T-helper 17 cell (primary cell): ENCODE measurements at regions not wholly inside any gene's neighbourhood (a gene's known extent, or its start where the extent isn't known, plus 50 kb on each side); places are given as distances from the start of the nearest gene placed in this dataset.

Experiments used
- ATAC-seq: fragments of 150-1000 bp; cut with Tn5 transposase; 2 replicates; pipeline ENCODE4 v1.10.0; 2021; ENCODE audit warnings: mild to moderate bottlenecking, moderate library complexity
- DNase-seq, 3 donors: peaks; one replicate each; pipeline versions ENCODE4 v3.0.0 to v3.0.0-alpha.2; 2020 to 2021
- H3K9me3 ChIP-seq: one replicate; pipeline ENCODE4 v1.7.0; 2013; ENCODE audit warnings: low read length, mild to moderate bottlenecking; ENCODE audit not compliant: control insufficient read depth, poor library complexity, severe bottlenecking
- H3K27ac Mint-ChIP-seq: one replicate; pipeline ENCODE4 v1.8.0; 2022; ENCODE audit warnings: mild to moderate bottlenecking, moderate library complexity, mixed read lengths
- H3K27me3 Mint-ChIP-seq: one replicate; pipeline ENCODE4 v1.8.0; 2022; ENCODE audit warnings: mixed read lengths
- H3K36me3 Mint-ChIP-seq: one replicate; pipeline ENCODE4 v1.8.0; 2022; ENCODE audit warnings: low read depth, mixed read lengths
- H3K4me1 Mint-ChIP-seq: one replicate; pipeline ENCODE4 v1.8.0; 2022; ENCODE audit warnings: mild to moderate bottlenecking, mixed read lengths
- H3K4me3 Mint-ChIP-seq: one replicate; pipeline ENCODE4 v1.8.0; 2022; ENCODE audit warnings: mild to moderate bottlenecking, moderate library complexity, mixed read lengths

DNA sequence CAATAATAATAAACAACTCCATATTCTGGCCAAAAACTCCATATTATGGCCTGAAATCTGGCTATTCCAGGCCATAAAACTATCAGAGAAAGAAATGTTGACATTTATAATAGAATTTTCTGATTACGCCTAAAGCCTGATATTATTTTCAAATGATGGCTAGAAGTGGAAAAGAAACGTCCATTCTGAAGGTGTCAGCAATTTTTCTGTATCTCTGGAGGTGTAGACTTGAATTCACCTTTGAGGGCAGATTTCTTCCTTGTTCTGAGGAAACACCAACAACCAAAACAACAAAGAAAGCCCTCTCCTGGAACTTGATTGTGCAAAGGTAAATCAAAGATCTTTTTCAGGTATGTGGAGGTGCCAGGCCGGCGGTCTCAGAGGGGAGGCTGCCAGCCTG is 390.7 kb downstream of the DMAC1 start:
- Mint-ChIP-seq H3K27me3 (peaks cover 36% of the 10 kb centered on the region), H3K4me1 (no peaks in the 10 kb centered on the region), H3K36me3 (no peaks in the 10 kb centered on the region), H3K27ac (no peak overlapping the region), H3K4me3 (no peak overlapping the region)
- no peak for ATAC-seq
- no peaks in the 10 kb centered on the region for H3K9me3 ChIP-seq
- no peak for DNase-seq

DNA sequence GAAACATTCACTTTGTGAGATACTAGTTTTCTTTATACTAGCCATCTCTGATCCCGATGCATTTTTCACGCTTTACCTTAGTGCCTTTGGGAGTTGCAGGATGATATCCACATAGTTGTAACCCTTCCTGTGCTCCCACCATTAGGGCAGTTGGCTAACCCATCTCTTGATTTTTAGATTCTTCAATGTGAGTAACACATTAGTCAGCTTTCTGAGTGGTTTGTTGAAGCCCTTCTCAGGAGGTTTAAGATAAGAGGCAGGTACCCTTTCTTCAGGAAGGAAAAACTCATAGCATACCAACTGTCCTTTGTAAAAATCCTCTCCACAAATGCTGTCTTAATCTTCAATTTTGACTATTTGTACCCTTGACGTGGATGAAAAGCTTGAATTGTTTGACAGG is 392.3 kb downstream of the DMAC1 start:
- peaks cover 40% of the 10 kb centered on the region for H3K27me3 Mint-ChIP-seq
- no peaks in the 10 kb centered on the region for H3K4me1 Mint-ChIP-seq
- no peak overlapping the region for H3K27ac Mint-ChIP-seq
- DNase-seq, result no peak
- H3K9me3 ChIP-seq, result no peaks in the 10 kb centered on the region
- no peaks in the 10 kb centered on the region for H3K36me3 Mint-ChIP-seq
- H3K4me3 Mint-ChIP-seq, result no peak overlapping the region
- ATAC-seq, result no peak

DNA sequence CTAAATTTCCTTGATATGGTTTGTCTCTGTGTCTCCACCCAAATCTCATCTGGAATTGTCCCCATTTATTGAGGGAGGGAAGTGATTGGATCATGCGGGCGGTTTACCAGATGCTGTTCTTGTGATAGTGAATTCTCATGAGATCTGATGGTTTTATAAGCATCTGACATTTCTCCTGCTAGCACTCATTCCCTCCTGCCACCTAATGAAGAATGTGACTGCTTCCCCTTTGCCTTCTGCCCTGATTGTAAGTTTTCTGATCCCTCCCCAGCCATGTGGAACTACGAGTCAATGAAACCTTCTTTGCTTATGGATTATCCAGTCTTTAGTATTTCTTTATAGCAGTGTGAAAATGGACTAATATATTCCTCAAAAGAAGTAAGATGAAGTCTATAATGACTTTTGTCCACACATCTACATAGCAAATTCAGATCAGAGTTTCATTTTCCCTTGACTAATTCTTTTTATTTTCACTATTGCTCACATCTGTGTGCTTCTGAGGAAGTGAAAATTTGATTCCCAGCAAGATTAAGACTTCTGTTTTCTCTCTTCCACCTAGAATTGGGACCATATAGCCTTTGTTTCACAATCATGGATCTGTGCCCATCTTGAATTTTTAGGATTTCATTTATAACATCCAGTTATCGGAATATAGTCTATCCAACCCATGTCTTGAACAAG is 393.5 kb downstream of the DMAC1 start:
- no peak overlapping the region for H3K27ac Mint-ChIP-seq
- no peak overlapping the region for H3K4me3 Mint-ChIP-seq
- no peak for ATAC-seq
- peaks cover 2% of the 10 kb centered on the region for H3K4me1 Mint-ChIP-seq
- no peaks in the 10 kb centered on the region for H3K9me3 ChIP-seq
- H3K36me3 Mint-ChIP-seq, result no peaks in the 10 kb centered on the region
- DNase-seq, result no peak
- H3K27me3 Mint-ChIP-seq, result peaks cover 51% of the 10 kb centered on the region

DNA sequence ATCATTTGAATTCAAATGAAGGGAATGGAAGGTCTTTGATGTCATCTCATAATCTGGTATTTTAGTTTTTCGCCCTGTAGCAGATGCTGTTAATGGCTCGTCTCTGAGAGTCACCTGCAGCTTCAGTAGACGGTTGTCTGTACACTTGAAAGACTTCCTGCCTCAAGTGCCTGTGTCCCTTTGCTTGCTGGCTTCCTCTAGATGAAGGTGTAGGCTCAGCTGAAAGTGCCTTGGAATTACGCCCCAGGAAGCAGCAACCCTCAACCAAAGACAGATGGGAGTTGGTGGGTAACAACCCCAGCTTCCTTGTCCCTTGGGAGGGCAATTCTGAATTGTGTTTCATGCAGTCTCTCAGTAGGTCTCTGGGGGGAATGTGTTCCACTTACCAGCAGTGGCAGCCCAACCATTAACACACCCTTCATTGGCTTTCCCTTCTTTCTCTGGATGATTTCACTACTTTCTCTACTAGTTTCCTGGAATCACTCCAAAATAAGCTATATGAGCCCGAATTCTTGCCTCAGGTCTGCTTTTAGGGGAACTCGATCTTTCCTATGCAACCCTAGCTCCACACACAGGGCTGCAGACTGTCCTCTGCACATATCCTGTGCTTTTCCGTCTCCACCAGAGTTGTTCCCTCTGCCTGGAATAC is 395.6 kb downstream of the DMAC1 start:
- H3K27me3 Mint-ChIP-seq, result peaks cover 60% of the 10 kb centered on the region
- H3K4me1 Mint-ChIP-seq, result peaks cover 2% of the 10 kb centered on the region
- no peaks in the 10 kb centered on the region for H3K36me3 Mint-ChIP-seq
- no peaks in the 10 kb centered on the region for H3K9me3 ChIP-seq
- DNase-seq (no peak), ATAC-seq (no peak)
- peak overlapping the region; percentile 71 for H3K27ac Mint-ChIP-seq
- no peak overlapping the region for H3K4me3 Mint-ChIP-seq

DNA sequence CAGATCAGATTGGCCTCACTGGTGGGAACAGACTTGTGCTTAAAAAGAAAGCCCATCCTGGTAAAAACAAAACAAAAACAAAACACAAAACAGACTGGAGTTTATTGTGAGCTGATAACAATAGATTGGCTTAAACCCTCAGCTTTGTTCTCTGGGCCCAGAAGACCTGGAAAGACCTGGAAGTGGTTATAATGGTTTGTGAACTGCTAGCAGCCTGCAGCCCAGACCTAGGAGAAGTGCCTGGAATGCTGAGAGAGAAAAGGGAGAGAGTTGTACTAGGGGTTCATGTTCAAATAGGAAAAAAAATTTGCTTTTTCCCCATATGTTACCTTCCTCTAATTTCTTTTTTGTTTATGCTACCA is 396.6 kb downstream of the DMAC1 start:
- no peak for DNase-seq
- Mint-ChIP-seq H3K27me3 (peaks cover 60% of the 10 kb centered on the region), H3K36me3 (no peaks in the 10 kb centered on the region), H3K27ac (no peak overlapping the region), H3K4me3 (no peak overlapping the region), H3K4me1 (peaks cover 2% of the 10 kb centered on the region)
- H3K9me3 ChIP-seq, result no peaks in the 10 kb centered on the region
- no peak for ATAC-seq

DNA sequence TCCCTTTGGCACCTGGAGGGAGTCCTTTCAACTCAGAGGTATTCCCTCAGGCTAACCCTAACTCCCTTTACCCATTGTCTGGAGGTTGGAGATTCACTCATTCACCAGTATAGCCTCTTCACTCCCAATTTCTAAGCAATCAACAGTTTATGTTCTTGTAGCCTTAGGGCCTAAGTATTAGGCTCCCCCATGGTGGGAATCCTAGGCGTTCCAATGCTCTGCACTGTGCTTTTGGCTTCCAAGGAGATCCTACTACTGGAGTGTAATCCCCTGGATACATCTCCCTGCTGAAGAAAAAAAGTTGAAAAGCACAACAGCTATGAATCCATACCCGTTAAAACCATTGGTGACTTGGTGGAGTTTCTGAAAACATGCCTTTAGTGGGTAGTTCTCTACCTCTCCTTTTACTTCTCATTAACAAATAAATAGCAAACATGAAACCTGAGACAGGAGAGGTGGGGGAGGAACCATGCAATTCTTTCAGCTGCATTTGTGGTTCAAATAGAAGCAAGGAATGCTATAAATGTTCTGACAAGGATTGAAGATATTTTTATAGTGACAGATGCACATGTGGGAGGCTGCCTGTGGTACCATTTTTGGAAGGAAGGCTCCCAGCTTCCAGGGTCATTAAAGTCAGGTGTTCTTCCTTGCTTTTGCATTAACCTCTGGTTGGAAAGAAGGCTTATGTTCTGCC is 397.1 kb downstream of the DMAC1 start:
- DNase-seq (no peak), ATAC-seq (no peak)
- peaks cover 57% of the 10 kb centered on the region for H3K27me3 Mint-ChIP-seq
- H3K27ac Mint-ChIP-seq, result no peak overlapping the region
- no peaks in the 10 kb centered on the region for H3K36me3 Mint-ChIP-seq
- H3K9me3 ChIP-seq, result no peaks in the 10 kb centered on the region
- H3K4me1 Mint-ChIP-seq, result peaks cover 2% of the 10 kb centered on the region
- no peak overlapping the region for H3K4me3 Mint-ChIP-seq

DNA sequence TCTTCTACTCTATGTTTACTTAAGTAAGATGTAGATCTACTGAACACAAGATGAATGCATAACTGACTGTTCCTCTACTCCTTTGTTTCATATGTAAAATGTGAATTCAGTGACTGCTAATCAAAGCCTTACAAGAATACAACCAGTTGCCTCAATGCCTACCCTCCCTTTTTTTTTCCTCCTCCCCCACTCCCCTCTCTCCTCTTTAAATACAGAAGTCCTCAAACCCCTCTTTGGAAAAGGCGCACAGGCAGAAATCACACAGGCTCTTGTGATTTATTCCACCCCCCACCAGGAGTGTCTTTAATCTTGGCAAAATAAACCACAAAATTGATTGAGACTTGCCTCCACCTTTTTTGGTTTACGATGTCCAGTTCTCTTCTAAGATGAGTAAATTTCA is 398.5 kb downstream of the DMAC1 start:
- Mint-ChIP-seq H3K4me3 (no peak overlapping the region), H3K27me3 (peaks cover 52% of the 10 kb centered on the region), H3K4me1 (peaks cover 2% of the 10 kb centered on the region), H3K36me3 (no peaks in the 10 kb centered on the region), H3K27ac (no peak overlapping the region)
- DNase-seq, result no peak
- no peaks in the 10 kb centered on the region for H3K9me3 ChIP-seq
- no peak for ATAC-seq

DNA sequence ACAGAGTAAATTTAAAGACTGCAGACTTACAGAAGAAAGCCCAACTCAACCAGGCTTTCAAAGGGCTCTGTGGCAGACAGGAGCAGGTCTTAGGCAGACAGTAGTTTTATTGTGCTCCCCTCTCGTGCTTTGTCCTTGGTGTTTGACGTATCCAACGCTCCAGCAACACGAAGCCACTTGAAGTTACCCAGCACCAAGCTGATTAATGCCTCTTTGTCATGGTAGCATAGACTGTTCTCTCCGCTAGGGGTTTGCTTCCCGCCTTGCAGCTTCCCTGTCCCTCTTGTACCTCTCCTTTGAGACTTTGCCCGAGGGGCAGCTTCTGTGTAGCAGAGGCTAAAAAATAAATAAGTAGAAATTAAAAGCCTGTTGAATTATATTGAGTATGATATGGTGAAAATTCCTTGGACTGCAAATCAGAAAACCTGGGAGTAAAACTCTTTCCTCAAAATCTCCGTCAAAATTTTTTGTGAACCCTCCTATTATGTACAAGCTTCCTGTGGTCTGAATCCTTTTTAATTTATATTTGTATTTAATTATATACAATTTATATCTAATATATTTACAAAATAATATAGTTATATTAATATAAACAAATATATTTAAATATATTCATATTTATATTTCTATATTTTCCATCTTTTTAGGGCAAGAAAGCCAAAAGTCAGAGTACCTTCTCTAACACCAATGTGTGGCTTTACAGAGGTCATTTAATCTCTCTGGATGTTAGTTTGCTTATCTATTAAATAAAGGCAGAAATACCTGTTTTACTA is 405.4 kb downstream of the DMAC1 start:
- DNase-seq (no peak), ATAC-seq (no peak)
- H3K9me3 ChIP-seq, result no peaks in the 10 kb centered on the region
- Mint-ChIP-seq H3K36me3 (no peaks in the 10 kb centered on the region), H3K27me3 (peaks cover 51% of the 10 kb centered on the region), H3K4me1 (no peaks in the 10 kb centered on the region), H3K27ac (no peak overlapping the region), H3K4me3 (no peak overlapping the region)

DNA sequence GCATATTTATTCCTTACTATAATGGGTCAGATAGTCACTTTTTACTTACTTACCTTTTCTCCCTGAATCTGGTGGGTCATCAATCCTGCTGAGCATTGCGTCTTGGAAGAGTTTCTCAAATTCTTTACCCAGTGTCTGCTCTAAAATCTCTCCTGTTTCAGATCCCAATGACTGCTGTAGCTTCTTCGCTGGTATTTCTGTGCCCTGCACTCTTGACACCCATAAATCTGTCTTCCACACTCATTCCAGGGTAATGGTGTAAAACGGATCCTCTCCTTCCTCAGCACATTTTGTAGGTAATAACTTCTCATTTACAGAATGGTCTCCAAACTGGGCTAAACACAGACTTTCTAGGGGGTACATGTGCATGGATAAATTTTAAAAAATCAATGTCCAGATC is 407.4 kb downstream of the DMAC1 start:
- no peak overlapping the region for H3K4me3 Mint-ChIP-seq
- peaks cover 2% of the 10 kb centered on the region for H3K36me3 Mint-ChIP-seq
- no peaks in the 10 kb centered on the region for H3K4me1 Mint-ChIP-seq
- DNase-seq (no peak), ATAC-seq (no peak)
- no peak overlapping the region for H3K27ac Mint-ChIP-seq
- peaks cover 60% of the 10 kb centered on the region for H3K27me3 Mint-ChIP-seq
- no peaks in the 10 kb centered on the region for H3K9me3 ChIP-seq

DNA sequence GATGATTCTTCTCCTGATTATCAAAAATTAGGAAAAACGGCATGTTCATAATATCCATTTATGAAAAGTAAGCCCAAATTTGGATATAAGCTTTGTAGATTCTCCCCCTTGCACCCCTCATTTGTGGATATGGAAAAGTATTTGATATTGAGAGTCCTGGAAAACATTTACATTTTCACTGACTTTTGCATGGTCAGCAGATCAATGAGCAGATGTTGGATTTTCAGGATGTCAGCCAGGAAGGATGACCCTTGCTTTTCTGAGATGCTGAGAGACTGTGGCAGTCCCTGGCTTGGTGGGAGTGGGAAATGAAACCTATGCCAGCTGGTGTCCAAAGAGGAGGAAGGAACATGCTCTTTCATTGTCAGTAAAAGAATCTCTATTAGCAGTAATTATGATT is 410.8 kb downstream of the DMAC1 start:
- Mint-ChIP-seq H3K36me3 (peaks cover 2% of the 10 kb centered on the region), H3K27ac (no peak overlapping the region), H3K4me3 (no peak overlapping the region), H3K27me3 (peaks cover 45% of the 10 kb centered on the region), H3K4me1 (no peaks in the 10 kb centered on the region)
- H3K9me3 ChIP-seq, result peaks cover 2% of the 10 kb centered on the region
- ATAC-seq (no peak), DNase-seq (no peak)

DNA sequence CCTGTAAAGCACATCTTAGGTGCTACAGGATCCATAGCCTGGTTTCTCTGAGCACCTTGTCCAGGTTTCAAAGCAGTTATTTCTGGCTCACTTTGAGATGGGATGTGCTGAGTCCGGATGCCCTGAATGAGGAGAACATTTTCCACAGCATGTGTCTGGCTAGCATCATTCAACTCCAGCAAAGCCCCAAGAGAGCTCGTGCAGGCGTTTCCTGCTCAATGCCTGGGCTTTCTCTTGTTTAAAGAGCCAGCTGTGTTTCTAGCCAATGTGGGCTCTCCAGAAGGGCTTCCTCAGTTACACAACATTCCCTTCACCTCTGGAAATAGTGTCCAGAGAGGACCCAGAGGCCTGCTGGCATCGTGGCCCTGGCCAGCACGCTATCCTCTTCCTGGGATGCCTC is 411.7 kb downstream of the DMAC1 start:
- peaks cover 2% of the 10 kb centered on the region for H3K9me3 ChIP-seq
- no peak overlapping the region for H3K4me3 Mint-ChIP-seq
- H3K4me1 Mint-ChIP-seq, result no peaks in the 10 kb centered on the region
- DNase-seq (no peak), ATAC-seq (no peak)
- no peak overlapping the region for H3K27ac Mint-ChIP-seq
- H3K36me3 Mint-ChIP-seq, result peaks cover 2% of the 10 kb centered on the region
- peaks cover 42% of the 10 kb centered on the region for H3K27me3 Mint-ChIP-seq

DNA sequence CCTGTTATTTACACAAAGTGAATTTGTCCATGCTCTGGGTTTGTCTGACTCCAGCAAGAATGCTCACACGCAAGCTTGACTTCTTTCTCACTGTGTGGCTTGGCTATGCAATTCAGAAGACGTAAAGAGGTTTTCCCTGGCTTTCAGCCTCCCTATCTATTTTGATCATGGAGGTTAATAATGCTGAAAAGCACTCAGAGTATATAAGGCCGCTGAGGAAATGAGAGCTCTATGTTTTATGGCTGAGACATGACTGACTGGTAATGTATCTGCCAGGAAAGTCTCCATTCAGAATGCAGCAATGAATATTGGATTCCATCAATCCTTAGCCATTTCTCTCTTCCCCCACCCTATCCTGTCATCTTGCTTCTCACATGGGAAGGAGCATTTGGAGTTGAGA is 417.3 kb downstream of the DMAC1 start:
- Mint-ChIP-seq H3K4me1 (no peaks in the 10 kb centered on the region), H3K27me3 (peaks cover 16% of the 10 kb centered on the region)
- H3K9me3 ChIP-seq, result peaks cover 2% of the 10 kb centered on the region

DNA sequence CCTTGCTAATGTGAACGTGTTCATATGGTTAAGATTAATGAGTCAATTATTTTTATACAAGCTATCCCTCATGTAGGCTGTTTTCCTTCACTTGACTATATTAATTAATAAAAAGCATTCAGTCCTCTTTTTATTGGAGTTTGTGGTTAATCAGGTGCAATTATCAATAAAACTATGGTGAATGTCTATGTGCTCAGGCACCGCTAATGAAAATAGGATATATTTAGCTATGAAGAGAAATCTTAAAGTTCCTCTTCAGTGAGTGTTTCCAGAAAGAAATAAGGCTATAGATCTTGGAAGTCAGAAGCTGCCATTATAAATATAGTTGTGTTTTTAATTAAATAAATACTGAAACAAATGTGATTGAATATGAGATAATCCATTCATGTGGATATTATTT is 422.1 kb downstream of the DMAC1 start:
- Mint-ChIP-seq H3K4me1 (no peaks in the 10 kb centered on the region), H3K4me3 (no peak overlapping the region), H3K36me3 (no peaks in the 10 kb centered on the region), H3K27me3 (peaks cover 13% of the 10 kb centered on the region), H3K27ac (no peak overlapping the region)
- DNase-seq (no peak), ATAC-seq (no peak)
- H3K9me3 ChIP-seq, result no peaks in the 10 kb centered on the region

More for the DNA sequence above, 417.3 kb downstream of the DMAC1 start:
- Mint-ChIP-seq H3K4me3 (no peak overlapping the region), H3K27ac (no peak overlapping the region), H3K36me3 (no peaks in the 10 kb centered on the region)
- ATAC-seq (no peak), DNase-seq (no peak)
